ENCODE measurements at regions not wholly inside any gene's neighbourhood (a gene's known extent, or its start where the extent isn't known, plus 50 kb on each side); places are given as distances from the start of the nearest gene placed in this dataset.

GRCh38 chr7:155202106-155202871 lies 95.4 kb upstream of the INSIG1 start:
- ChIA-PET CTCF (no interaction called here), POLR2A (ENCODE audit: unreplicated experiment) (no interaction called here)
- DNase-seq, result no peak
- no TSS peak for BruUV-seq (replicated peaks)
- Histone ChIP-seq H4K20me1 (ENCODE audit: insufficient read depth) (no peaks in the 10 kb centered on the region), H3K79me2 (ENCODE audit: low read depth) (no peaks in the 10 kb centered on the region), H3K4me1 (replicated peaks; ENCODE audit: insufficient read depth) (peaks cover 22% of the 10 kb centered on the region), H2AFZ (no peak overlapping the region), H3K4me3 (no peak overlapping the region), H3K36me3 (ENCODE audit: low read depth) (no peaks in the 10 kb centered on the region), H3K27me3 (ENCODE audit: insufficient read depth, low read depth) (0 out of 2 replicates have a peak, but pooled peaks cover 3% of the 10 kb centered on the region), H3K4me2 (no peak overlapping the region), H3F3A (ENCODE audit: insufficient read depth, low read depth) (peaks cover 14% of the 10 kb centered on the region), H3K9me3 (ENCODE audit: insufficient read depth, low read depth) (peaks cover 2% of the 10 kb centered on the region; the same call in 1 of the 2 replicates), H3K9me2 (ENCODE audit: insufficient read depth) (no peaks in the 10 kb centered on the region), H3K27ac (no peak overlapping the region)
- TF ChIP-seq CTCF (conservative IDR thresholded peaks at IDR 0.05), result no peak
- TF ChIP-seq EZH2 (IDR thresholded peaks at IDR 0.05; ENCODE audit: low read depth), result no peak
- intact Hi-C loops (cut with micrococcal nuclease; ENCODE audit: unreplicated experiment), result no loop called here

- Histone ChIP-seq H2AFZ (no peak overlapping the region), H3K9me3 (ENCODE audit: insufficient read depth, low read depth) (no peaks in the 10 kb centered on the region), H3K4me2 (no peak overlapping the region), H3K9me2 (ENCODE audit: insufficient read depth) (no peaks in the 10 kb centered on the region), H3K4me1 (replicated peaks; ENCODE audit: insufficient read depth) (peaks cover 22% of the 10 kb centered on the region), H3K4me3 (no peak overlapping the region), H3K36me3 (ENCODE audit: low read depth) (no peaks in the 10 kb centered on the region), H3K79me2 (ENCODE audit: low read depth) (no peaks in the 10 kb centered on the region), H4K20me1 (ENCODE audit: insufficient read depth) (no peaks in the 10 kb centered on the region), H3K27me3 (ENCODE audit: insufficient read depth, low read depth) (no peaks in the 10 kb centered on the region), H3K27ac (no peak overlapping the region), H3F3A (ENCODE audit: insufficient read depth, low read depth) (peaks cover 14% of the 10 kb centered on the region)
- intact Hi-C loops (cut with micrococcal nuclease; ENCODE audit: unreplicated experiment), result no loop called here
- TF ChIP-seq EZH2 (IDR thresholded peaks at IDR 0.05; ENCODE audit: low read depth) (no peak), CTCF (conservative IDR thresholded peaks at IDR 0.05) (no peak)
- ChIA-PET CTCF (no interaction called here), POLR2A (ENCODE audit: unreplicated experiment) (no interaction called here)
- DNase-seq, result no peak
- no TSS peak for BruUV-seq (replicated peaks)
Observed at GRCh38 chr7:155203059-155203881, 94.4 kb upstream of the INSIG1 start.

GRCh38 chr7:155203882-155204691 lies 93.6 kb upstream of the INSIG1 start:
- H3K4me2 ChIP-seq, result no peak overlapping the region
- no TSS peak for BruUV-seq (replicated peaks)
- no peaks in the 10 kb centered on the region for H3K9me2 ChIP-seq (ENCODE audit: insufficient read depth)
- no peaks in the 10 kb centered on the region for H3K79me2 ChIP-seq (ENCODE audit: low read depth)
- no peaks in the 10 kb centered on the region for H3K36me3 ChIP-seq (ENCODE audit: low read depth)
- ChIA-PET POLR2A (ENCODE audit: unreplicated experiment) (no interaction called here), CTCF (no interaction called here)
- no peaks in the 10 kb centered on the region for H3K27me3 ChIP-seq (ENCODE audit: insufficient read depth, low read depth)
- H3K4me3 ChIP-seq, result no peak overlapping the region
- peaks cover 28% of the 10 kb centered on the region for H3K4me1 ChIP-seq (replicated peaks; ENCODE audit: insufficient read depth)
- H4K20me1 ChIP-seq (ENCODE audit: insufficient read depth), result no peaks in the 10 kb centered on the region
- no peak for DNase-seq
- no peaks in the 10 kb centered on the region for H3K9me3 ChIP-seq (ENCODE audit: insufficient read depth, low read depth)
- no peak overlapping the region for H2AFZ ChIP-seq
- H3F3A ChIP-seq (ENCODE audit: insufficient read depth, low read depth), result peaks cover 19% of the 10 kb centered on the region
- no peak overlapping the region for H3K27ac ChIP-seq
- intact Hi-C loops (cut with micrococcal nuclease; ENCODE audit: unreplicated experiment), result no loop called here
- TF ChIP-seq CTCF (conservative IDR thresholded peaks at IDR 0.05), result no peak
- no peak for TF ChIP-seq EZH2 (IDR thresholded peaks at IDR 0.05; ENCODE audit: low read depth)
